ENCODE measurements at regions not wholly inside any gene's neighbourhood (a gene's known extent, or its start where the extent isn't known, plus 50 kb on each side); places are given as distances from the start of the nearest gene placed in this dataset.

GRCh38 chrX:125003746-125004446 lies 315.8 kb upstream of the TEX13C start:
- Histone ChIP-seq H3K4me1 (replicated peaks in 1 of 2) (no peaks in the 10 kb centered on the region), H3K36me3 (replicated peaks in 1 of 2) (no peaks in the 10 kb centered on the region), H3K27ac (no peak overlapping the region), H3K27me3 (no peaks in the 10 kb centered on the region), H3K4me3 (no peak overlapping the region), H3K9me3 (replicated peaks in 1 of 3) (no peaks in the 10 kb centered on the region)
- no peak for DNase-seq
- WGBS, 4 donors: 63 to 81% (median 68%) methylated on average over 6 to 7 of the region's 7 CpGs
- TF ChIP-seq POLR2A (IDR thresholded peaks at IDR 0.05): no peak
- no peak for TF ChIP-seq CTCF (IDR thresholded peaks at IDR 0.05)
- intact Hi-C loops (cut with DNase I): no loop called here

- WGBS, 4 donors: 30 to 43% (median 37%) methylated on average over 2 of the region's 2 CpGs
- H3K9me3 ChIP-seq (replicated peaks in 1 of 3): no peaks in the 10 kb centered on the region
- H3K36me3 ChIP-seq (replicated peaks in 1 of 2): no peaks in the 10 kb centered on the region
- H3K27ac ChIP-seq: no peak overlapping the region
- no peaks in the 10 kb centered on the region for H3K27me3 ChIP-seq
- no peak overlapping the region for H3K4me3 ChIP-seq
- no peak for DNase-seq
- no peak for TF ChIP-seq POLR2A (IDR thresholded peaks at IDR 0.05)
- no peak for TF ChIP-seq CTCF (IDR thresholded peaks at IDR 0.05)
- intact Hi-C loops (cut with DNase I): no loop called here
- H3K4me1 ChIP-seq (replicated peaks in 1 of 2): no peaks in the 10 kb centered on the region
Observed at GRCh38 chrX:125004799-125005198, 314.9 kb upstream of the TEX13C start.

DNA sequence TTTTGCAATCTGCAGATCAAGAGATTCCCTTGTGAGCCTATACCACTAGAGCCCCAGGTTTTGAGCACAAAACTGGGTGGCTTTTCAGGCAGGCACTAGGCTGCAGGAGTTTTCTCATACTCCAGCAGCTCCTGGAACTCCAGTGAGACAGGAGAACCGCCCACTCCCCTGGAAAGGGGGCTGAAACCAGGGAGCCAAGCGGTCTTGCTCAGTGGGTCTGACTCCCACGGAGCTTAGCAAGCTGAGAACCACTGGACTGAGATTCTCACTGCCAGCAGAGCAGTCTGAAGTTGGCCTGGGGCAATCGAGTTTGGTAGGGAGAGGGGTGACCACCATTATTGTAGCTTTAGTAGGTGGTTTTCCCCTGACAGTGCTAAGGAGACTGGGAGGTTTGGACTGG lies 313.8 kb upstream of the TEX13C start:
- Histone ChIP-seq H3K4me1 (replicated peaks in 1 of 2) (no peaks in the 10 kb centered on the region), H3K9me3 (replicated peaks in 1 of 3) (no peaks in the 10 kb centered on the region), H3K36me3 (replicated peaks in 1 of 2) (no peaks in the 10 kb centered on the region), H3K27ac (no peak overlapping the region), H3K4me3 (no peak overlapping the region), H3K27me3 (no peaks in the 10 kb centered on the region)
- intact Hi-C loops (cut with DNase I): no loop called here
- TF ChIP-seq POLR2A (IDR thresholded peaks at IDR 0.05) (no peak), CTCF (IDR thresholded peaks at IDR 0.05) (no peak)
- no peak for DNase-seq
- WGBS, 4 donors: 20 to 61% (median 35%) methylated on average over 1 to 4 of the region's 4 CpGs

- Histone ChIP-seq H3K9me3 (replicated peaks in 1 of 3) (no peaks in the 10 kb centered on the region), H3K36me3 (replicated peaks in 1 of 2) (no peaks in the 10 kb centered on the region), H3K4me1 (replicated peaks in 1 of 2) (no peaks in the 10 kb centered on the region), H3K27me3 (no peaks in the 10 kb centered on the region), H3K4me3 (no peak overlapping the region), H3K27ac (no peak overlapping the region)
- intact Hi-C loops (cut with DNase I): no loop called here
- WGBS, 4 donors: 72 to 85% (median 76%) methylated on average over 3 of the region's 3 CpGs
- TF ChIP-seq CTCF (IDR thresholded peaks at IDR 0.05): no peak
- TF ChIP-seq POLR2A (IDR thresholded peaks at IDR 0.05): no peak
- no peak for DNase-seq
Observed at GRCh38 chrX:125006704-125007103, 313.0 kb upstream of the TEX13C start.

Measured in adrenal gland (tissue), 9 donors.